NCI-H82 (cell line): ENCODE measurements at regions not wholly inside any gene's neighbourhood (a gene's known extent, or its start where the extent isn't known, plus 50 kb on each side); places are given as distances from the start of the nearest gene placed in this dataset.
"Not testable (repeated sequence)": the region's sequence is repeated elsewhere in the genome, so short reads cannot be mapped to it uniquely, and the experiment has no call there.

ENCODE experiments used
- DNase-seq: peaks from one replicate; lab custom pipeline; 2025; lab: John Stamatoyannopoulos, UW

- peak; percentile 12 for DNase-seq
Measured at GRCh38 chr11:81574301-81574700, 1159.4 kb downstream of the FAM181B start.

- DNase-seq, result no peak
Measured at GRCh38 chr11:81573367-81573766, 1160.3 kb downstream of the FAM181B start.

GRCh38 chr11:81570669-81571068 lies 1163.0 kb downstream of the FAM181B start:
- DNase-seq, result no peak

GRCh38 chr11:81569999-81570398 lies 1163.7 kb downstream of the FAM181B start:
- DNase-seq, result no peak

GRCh38 chr11:81568918-81569317 lies 1164.7 kb downstream of the FAM181B start:
- peak; percentile 2 for DNase-seq

- DNase-seq, result no peak
Measured at GRCh38 chr11:81548123-81548522, 1185.5 kb downstream of the FAM181B start.

- DNase-seq, result not testable (repeated sequence)
Measured at GRCh38 chr11:81539806-81540205, 1193.9 kb downstream of the FAM181B start.

GRCh38 chr11:81515566-81515965 lies 1218.1 kb downstream of the FAM181B start:
- no peak for DNase-seq

- DNase-seq, result peak; percentile 65
Measured at GRCh38 chr11:81497202-81497804, 1236.4 kb downstream of the FAM181B start.

- no peak for DNase-seq
Measured at GRCh38 chr11:81496601-81497000, 1237.1 kb downstream of the FAM181B start.

- no peak for DNase-seq
Measured at GRCh38 chr11:81495699-81496292, 1237.9 kb downstream of the FAM181B start.

GRCh38 chr11:81494431-81494830 lies 1239.2 kb downstream of the FAM181B start:
- no peak for DNase-seq

GRCh38 chr11:81492923-81493445 lies 1240.7 kb downstream of the FAM181B start:
- DNase-seq, result no peak

GRCh38 chr11:81487109-81487508 lies 1246.6 kb downstream of the FAM181B start:
- DNase-seq, result no peak

GRCh38 chr11:81484196-81484595 lies 1249.5 kb downstream of the FAM181B start:
- DNase-seq, result peak; percentile 0

GRCh38 chr11:81477277-81477676 lies 1256.4 kb downstream of the FAM181B start:
- no peak for DNase-seq

- no peak for DNase-seq
Measured at GRCh38 chr11:81476345-81476744, 1257.3 kb downstream of the FAM181B start.

GRCh38 chr11:81472646-81473045 lies 1261.0 kb downstream of the FAM181B start:
- DNase-seq, result no peak

- DNase-seq, result peak; percentile 1
Measured at GRCh38 chr11:81470446-81470845, 1263.2 kb downstream of the FAM181B start.

GRCh38 chr11:81459766-81460306 lies 1273.8 kb downstream of the FAM181B start:
- DNase-seq, result no peak

GRCh38 chr11:81449588-81450156 lies 1284.0 kb downstream of the FAM181B start:
- DNase-seq, result no peak

- DNase-seq, result no peak
Measured at GRCh38 chr11:81444297-81444696, 1289.4 kb downstream of the FAM181B start.

GRCh38 chr11:81432333-81432732 lies 1301.3 kb downstream of the FAM181B start:
- DNase-seq, result no peak
